Liver (tissue), 8 donors: ENCODE measurements at regions not wholly inside any gene's neighbourhood (a gene's known extent, or its start where the extent isn't known, plus 50 kb on each side); places are given as distances from the start of the nearest gene placed in this dataset.

Source experiments
- DNase-seq: peaks from one replicate; pipeline ENCODE4 v3.0.0-alpha.2; 2017; ENCODE audit warnings: low spot score
- H3K27ac ChIP-seq, 2 donors: one replicate each; pipeline ENCODE4 v1.7.0; 2013; ENCODE audit warnings: inconsistent platforms in 2 of 2, low read length in 2 of 2, control low read depth in 1 of 2, low read depth in 1 of 2, mild to moderate bottlenecking in 1 of 2
- H3K27me3 ChIP-seq, 4 donors: one replicate each; pipeline versions ENCODE4 v1.6.1 to v1.7.0; 2013; ENCODE audit warnings: low read length in 3 of 4, inconsistent platforms in 1 of 4, mild to moderate bottlenecking in 1 of 4, moderate library complexity in 1 of 4; ENCODE audit not compliant: control insufficient read depth in 4 of 4, insufficient read depth in 4 of 4
- H3K36me3 ChIP-seq, 4 donors: one replicate each; pipeline versions ENCODE4 v1.6.1 to v1.7.0; 2013; ENCODE audit warnings: low read length in 3 of 4, mild to moderate bottlenecking in 3 of 4, low read depth in 1 of 4, moderate library complexity in 1 of 4; ENCODE audit not compliant: control insufficient read depth in 4 of 4, insufficient read depth in 3 of 4
- H3K4me1 ChIP-seq, 4 donors: one replicate each; pipeline versions ENCODE4 v1.6.1 to v1.7.0; 2013; ENCODE audit warnings: low read length in 3 of 4, mild to moderate bottlenecking in 3 of 4, moderate library complexity in 1 of 4; ENCODE audit not compliant: control insufficient read depth in 4 of 4, insufficient read depth in 4 of 4
- H3K4me3 ChIP-seq, 3 donors: one replicate each; pipeline versions ENCODE4 v1.6.1 to v1.7.0; 2013; ENCODE audit warnings: low read length in 3 of 3, control low read depth in 1 of 3, low read depth in 1 of 3, mild to moderate bottlenecking in 1 of 3
- H3K9ac ChIP-seq, 2 donors: one replicate each; pipeline ENCODE4 v1.7.0; 2013; ENCODE audit warnings: low read length in 2 of 2, mild to moderate bottlenecking in 2 of 2, moderate library complexity in 2 of 2, control low read depth in 1 of 2, low read depth in 1 of 2
- H3K9me3 ChIP-seq, 4 donors: one replicate each; pipeline versions ENCODE4 v1.6.1 to v1.7.0; 2013; ENCODE audit warnings: low read length in 3 of 4; ENCODE audit not compliant: control insufficient read depth in 4 of 4
- EGR1 ChIP-seq, 2 donors: IDR thresholded peaks; 2 replicates each; pipeline ENCODE4 v1.6.1; 2016 to 2018; ENCODE audit warnings: antibody characterized with exemption in 2 of 2, low read depth in 2 of 2
- FOXA1 ChIP-seq: IDR thresholded peaks from 2 replicates; pipeline ENCODE4 v1.6.1; 2016; ENCODE audit warnings: antibody characterized with exemption
- FOXA2 ChIP-seq: IDR thresholded peaks from 2 replicates; pipeline ENCODE4 v1.6.1; 2016; ENCODE audit warnings: antibody characterized with exemption
- GABPA ChIP-seq, 2 donors: IDR thresholded peaks in 1 of 2; conservative IDR thresholded peaks in 1 of 2; 2 replicates each; pipeline ENCODE4 v1.6.1; 2016; ENCODE audit warnings: antibody characterized with exemption in 2 of 2, mild to moderate bottlenecking in 1 of 2, moderate library complexity in 1 of 2
- HNF4A ChIP-seq, 2 donors: conservative IDR thresholded peaks; 2 replicates each; pipeline ENCODE4 v1.6.1; 2016; ENCODE audit warnings: antibody characterized with exemption in 2 of 2, mild to moderate bottlenecking in 2 of 2
- HNF4G ChIP-seq: IDR thresholded peaks from 2 replicates; pipeline ENCODE4 v1.6.1; 2016; ENCODE audit warnings: antibody characterized with exemption
- JUND ChIP-seq, 2 donors: IDR thresholded peaks; 2 replicates each; pipeline ENCODE4 v1.6.1; 2016; ENCODE audit warnings: antibody characterized with exemption in 2 of 2
- NR2F2 ChIP-seq: IDR thresholded peaks from 2 replicates; pipeline ENCODE4 v1.6.1; 2016; ENCODE audit warnings: antibody characterized with exemption
- RAD21 ChIP-seq, 2 donors: IDR thresholded peaks; 2 replicates each; pipeline ENCODE4 v1.6.1; 2016; ENCODE audit warnings: antibody characterized with exemption in 2 of 2, mild to moderate bottlenecking in 2 of 2
- RXRA ChIP-seq, 2 donors: IDR thresholded peaks; 2 replicates each; pipeline ENCODE4 v1.6.1; 2017 to 2018; ENCODE audit warnings: antibody characterized with exemption in 2 of 2, mild to moderate bottlenecking in 1 of 2
- SP1 ChIP-seq: IDR thresholded peaks from 2 replicates; pipeline ENCODE4 v1.6.1; 2018; ENCODE audit warnings: antibody characterized with exemption, mild to moderate bottlenecking
- TAF1 ChIP-seq: conservative IDR thresholded peaks from 2 replicates; pipeline ENCODE4 v1.6.1; 2016; ENCODE audit warnings: antibody characterized with exemption, mild to moderate bottlenecking
- YY1 ChIP-seq: IDR thresholded peaks from 2 replicates; pipeline ENCODE4 v1.6.1; 2016; ENCODE audit warnings: antibody characterized with exemption, mild to moderate bottlenecking
- WGBS: extraction: QIAGEN DNeasy Blood & Tissue Kit; methylation state at CpG from one replicate; pipeline ENCODE4 v1.1.7; 2013; 5-methylcytosine and 5-hydroxymethylcytosine counted together
- TF ChIP-seq, protein P1 (sequence below): IDR thresholded peaks from 2 replicates; pipeline ENCODE4 v1.6.1; 2016; ENCODE audit warnings: antibody characterized with exemption
- TF ChIP-seq, protein P2 (sequence below): IDR thresholded peaks from 2 replicates; pipeline ENCODE4 v1.6.1; 2016; ENCODE audit warnings: antibody characterized with exemption
- TF ChIP-seq, protein P3 (sequence below): fragments of 150-350 bp; IDR thresholded peaks from 2 replicates; pipeline ENCODE4 v1.5.1; 2017; ENCODE audit warnings: improper control_type of control experiment, low read depth, low read length; ENCODE audit not compliant: missing input control
- TF ChIP-seq, protein P4 (sequence below): IDR thresholded peaks from 2 replicates; pipeline ENCODE4 v1.6.1; 2016; ENCODE audit warnings: antibody characterized with exemption
- donor health status: healthy.
- donor health status: healthy.
- donor health status: healthy.
- donor health status: healthy.
- donor health status: healthy.

DNA sequence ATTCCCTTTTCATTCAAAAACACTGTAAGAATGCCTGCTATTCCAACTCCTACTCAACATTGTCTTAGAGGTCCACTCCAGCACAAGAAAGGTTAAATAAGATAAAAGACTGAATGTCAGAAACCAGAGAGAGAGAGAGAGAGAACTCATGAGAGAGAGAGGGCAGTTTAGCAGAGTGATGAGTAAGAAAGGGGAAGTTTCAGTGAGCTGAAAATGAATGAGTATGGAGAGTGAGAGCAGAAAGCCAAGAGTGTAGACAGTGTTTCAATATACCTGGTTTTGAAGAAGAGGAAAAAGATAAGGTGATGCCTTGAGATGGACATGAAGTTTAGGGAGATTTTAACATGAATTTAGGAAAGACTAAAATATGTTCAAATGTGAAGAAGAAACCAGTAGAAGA lies 528.0 kb upstream of the SEMA6A start:
- Histone ChIP-seq H3K4me1 (no peaks in the 10 kb centered on the region), H3K9me3 (no peaks in the 10 kb centered on the region)
- TF ChIP-seq NR2F2 (no peak), GABPA (IDR thresholded peaks at IDR 0.05 in 1 of 2, conservative IDR thresholded peaks at IDR 0.05 in 1 of 2) (no peak), SP1 (no peak), TAF1 (no peak), EGR1 (IDR thresholded peaks at IDR 0.05; ENCODE audit: low read depth in 2 of 2) (no peak), HNF4G (no peak), HNF4A (conservative IDR thresholded peaks at IDR 0.05) (no peak), RAD21 (IDR thresholded peaks at IDR 0.05) (no peak)
- TF ChIP-seq, protein P1, sequence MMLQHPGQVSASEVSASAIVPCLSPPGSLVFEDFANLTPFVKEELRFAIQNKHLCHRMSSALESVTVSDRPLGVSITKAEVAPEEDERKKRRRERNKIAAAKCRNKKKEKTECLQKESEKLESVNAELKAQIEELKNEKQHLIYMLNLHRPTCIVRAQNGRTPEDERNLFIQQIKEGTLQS, result no peak

DNA sequence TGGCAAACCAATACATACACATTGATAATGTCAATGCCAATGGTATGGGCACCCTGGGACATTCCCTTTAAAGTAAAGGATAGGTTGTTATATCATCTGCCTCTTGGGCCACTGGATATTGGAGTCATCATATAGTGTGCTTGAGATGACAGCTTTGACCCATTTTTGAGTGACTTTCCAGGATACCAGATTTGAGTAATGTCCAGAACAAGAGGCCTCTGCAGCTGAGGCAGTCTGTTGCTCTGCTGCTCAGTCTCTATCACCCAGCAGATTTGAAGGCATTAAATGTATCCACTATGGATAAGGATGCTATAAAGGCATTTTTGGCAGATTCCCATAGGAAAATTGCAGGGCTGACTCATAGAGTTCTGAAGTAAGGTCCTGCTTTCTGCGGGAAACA lies 525.6 kb upstream of the SEMA6A start:
- H3K36me3 ChIP-seq, result no peaks in the 10 kb centered on the region
- no peak overlapping the region for H3K27ac ChIP-seq
- no peak overlapping the region for H3K9ac ChIP-seq
- no peaks in the 10 kb centered on the region for H3K4me1 ChIP-seq
- H3K4me3 ChIP-seq, result no peak overlapping the region
- no peaks in the 10 kb centered on the region for H3K27me3 ChIP-seq
- no peaks in the 10 kb centered on the region for H3K9me3 ChIP-seq
- no peak for TF ChIP-seq EGR1 (IDR thresholded peaks at IDR 0.05; ENCODE audit: low read depth in 2 of 2)
- no peak for TF ChIP-seq FOXA2
- no peak for TF ChIP-seq GABPA (IDR thresholded peaks at IDR 0.05 in 1 of 2, conservative IDR thresholded peaks at IDR 0.05 in 1 of 2)
- TF ChIP-seq RAD21 (IDR thresholded peaks at IDR 0.05), result no peak
- no peak for TF ChIP-seq TAF1
- TF ChIP-seq, protein P2, sequence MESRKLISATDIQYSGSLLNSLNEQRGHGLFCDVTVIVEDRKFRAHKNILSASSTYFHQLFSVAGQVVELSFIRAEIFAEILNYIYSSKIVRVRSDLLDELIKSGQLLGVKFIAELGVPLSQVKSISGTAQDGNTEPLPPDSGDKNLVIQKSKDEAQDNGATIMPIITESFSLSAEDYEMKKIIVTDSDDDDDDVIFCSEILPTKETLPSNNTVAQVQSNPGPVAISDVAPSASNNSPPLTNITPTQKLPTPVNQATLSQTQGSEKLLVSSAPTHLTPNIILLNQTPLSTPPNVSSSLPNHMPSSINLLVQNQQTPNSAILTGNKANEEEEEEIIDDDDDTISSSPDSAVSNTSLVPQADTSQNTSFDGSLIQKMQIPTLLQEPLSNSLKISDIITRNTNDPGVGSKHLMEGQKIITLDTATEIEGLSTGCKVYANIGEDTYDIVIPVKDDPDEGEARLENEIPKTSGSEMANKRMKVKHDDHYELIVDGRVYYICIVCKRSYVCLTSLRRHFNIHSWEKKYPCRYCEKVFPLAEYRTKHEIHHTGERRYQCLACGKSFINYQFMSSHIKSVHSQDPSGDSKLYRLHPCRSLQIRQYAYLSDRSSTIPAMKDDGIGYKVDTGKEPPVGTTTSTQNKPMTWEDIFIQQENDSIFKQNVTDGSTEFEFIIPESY, result no peak
- no peak for TF ChIP-seq JUND (IDR thresholded peaks at IDR 0.05)
- TF ChIP-seq SP1, result no peak
- TF ChIP-seq YY1, result no peak
- TF ChIP-seq NR2F2, result no peak
- TF ChIP-seq HNF4A (conservative IDR thresholded peaks at IDR 0.05), result no peak
- TF ChIP-seq HNF4G, result no peak
- TF ChIP-seq, protein P3, sequence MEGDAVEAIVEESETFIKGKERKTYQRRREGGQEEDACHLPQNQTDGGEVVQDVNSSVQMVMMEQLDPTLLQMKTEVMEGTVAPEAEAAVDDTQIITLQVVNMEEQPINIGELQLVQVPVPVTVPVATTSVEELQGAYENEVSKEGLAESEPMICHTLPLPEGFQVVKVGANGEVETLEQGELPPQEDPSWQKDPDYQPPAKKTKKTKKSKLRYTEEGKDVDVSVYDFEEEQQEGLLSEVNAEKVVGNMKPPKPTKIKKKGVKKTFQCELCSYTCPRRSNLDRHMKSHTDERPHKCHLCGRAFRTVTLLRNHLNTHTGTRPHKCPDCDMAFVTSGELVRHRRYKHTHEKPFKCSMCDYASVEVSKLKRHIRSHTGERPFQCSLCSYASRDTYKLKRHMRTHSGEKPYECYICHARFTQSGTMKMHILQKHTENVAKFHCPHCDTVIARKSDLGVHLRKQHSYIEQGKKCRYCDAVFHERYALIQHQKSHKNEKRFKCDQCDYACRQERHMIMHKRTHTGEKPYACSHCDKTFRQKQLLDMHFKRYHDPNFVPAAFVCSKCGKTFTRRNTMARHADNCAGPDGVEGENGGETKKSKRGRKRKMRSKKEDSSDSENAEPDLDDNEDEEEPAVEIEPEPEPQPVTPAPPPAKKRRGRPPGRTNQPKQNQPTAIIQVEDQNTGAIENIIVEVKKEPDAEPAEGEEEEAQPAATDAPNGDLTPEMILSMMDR, result no peak
- no peak for TF ChIP-seq RXRA (IDR thresholded peaks at IDR 0.05)
- no peak for TF ChIP-seq FOXA1
- TF ChIP-seq, protein P4, sequence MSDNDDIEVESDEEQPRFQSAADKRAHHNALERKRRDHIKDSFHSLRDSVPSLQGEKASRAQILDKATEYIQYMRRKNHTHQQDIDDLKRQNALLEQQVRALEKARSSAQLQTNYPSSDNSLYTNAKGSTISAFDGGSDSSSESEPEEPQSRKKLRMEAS, result no peak
- TF ChIP-seq, protein P1, result no peak
- DNase-seq, result no peak
- 89% methylated on average over 1 of the region's 1 CpG for WGBS

More for the DNA sequence above, 528.0 kb upstream of the SEMA6A start:
- Histone ChIP-seq H3K4me3 (no peak overlapping the region), H3K36me3 (no peaks in the 10 kb centered on the region), H3K27me3 (no peaks in the 10 kb centered on the region), H3K9ac (no peak overlapping the region), H3K27ac (no peak overlapping the region)
- no peak for DNase-seq
